ENCODE measurements at regions not wholly inside any gene's neighbourhood (a gene's known extent, or its start where the extent isn't known, plus 50 kb on each side); places are given as distances from the start of the nearest gene placed in this dataset.

- WGBS (ENCODE audit: insufficient coverage) = no CpG with 5 or more reads among the region's 1 CpG
- Histone ChIP-seq H3K4me3 (replicated peaks in 1 of 3; ENCODE audit: low read depth in 2 of 3, low read length in 3 of 3) (no peak overlapping the region), H4K20me1 (ENCODE audit: insufficient read depth, low read length) (no peaks in the 10 kb centered on the region), H3K79me2 (ENCODE audit: insufficient read depth, low read length) (no peaks in the 10 kb centered on the region), H3K4me2 (replicated peaks; ENCODE audit: extremely low read depth, low read length, poor library complexity, severe bottlenecking) (no peak overlapping the region), H3K9ac (ENCODE audit: insufficient read depth, low read length, poor library complexity, severe bottlenecking) (no peak overlapping the region), H3K36me3 (replicated peaks in 1 of 2; ENCODE audit: control insufficient read depth in 1 of 2, insufficient read depth in 2 of 2, low read length in 2 of 2) (no peaks in the 10 kb centered on the region), H3K27ac (ENCODE audit: low read depth in 1 of 2, low read length in 2 of 2) (no peak overlapping the region), H3K9me3 (replicated peaks in 1 of 2; ENCODE audit: control insufficient read depth in 1 of 2, insufficient read depth in 1 of 2, low read length in 2 of 2) (no peaks in the 10 kb centered on the region), H3K4me1 (ENCODE audit: control insufficient read depth in 1 of 2, insufficient read depth in 2 of 2, low read length in 2 of 2) (peaks cover 0 to 7% of the 10 kb centered on the region in 2 donors), H2AFZ (ENCODE audit: insufficient read depth, low read depth, low read length, poor library complexity, severe bottlenecking) (no peak overlapping the region), H3K27me3 (ENCODE audit: control insufficient read depth in 2 of 2, insufficient read depth in 2 of 2, low read length in 2 of 2) (no peaks in the 10 kb centered on the region)
- H3K9me3 Mint-ChIP-seq = no peaks in the 10 kb centered on the region
- no peak for TF ChIP-seq CTCF (IDR thresholded peaks at IDR 0.05)
- DNase-seq = peak in 2 of 3 donors; percentile 1 to 22
- H3K4me1 Mint-ChIP-seq = peaks cover 8% of the 10 kb centered on the region
- peaks cover 0 to 9% (median 0%) of the 10 kb centered on the region in 3 donors for H3K27me3 Mint-ChIP-seq (ENCODE audit: low read depth in 3 of 3)
- H3K27ac Mint-ChIP-seq = peak overlapping the region in 2 of 7 donors; percentile 28 to 56
- intact Hi-C loops (cut with micrococcal nuclease) = no loop called here
- no peaks in the 10 kb centered on the region for H3K36me3 Mint-ChIP-seq
- H3K4me3 Mint-ChIP-seq = no peak overlapping the region
Observed at GRCh38 chrX:120755066-120755846, 120.4 kb downstream of the CT47B1 start.

GRCh38 chrX:120753413-120754251 lies 122.0 kb downstream of the CT47B1 start:
- H3K9me3 Mint-ChIP-seq = no peaks in the 10 kb centered on the region
- Histone ChIP-seq H3K4me2 (replicated peaks; ENCODE audit: extremely low read depth, low read length, poor library complexity, severe bottlenecking) (no peak overlapping the region), H3K9me3 (replicated peaks in 1 of 2; ENCODE audit: control insufficient read depth in 1 of 2, insufficient read depth in 1 of 2, low read length in 2 of 2) (no peaks in the 10 kb centered on the region), H3K9ac (ENCODE audit: insufficient read depth, low read length, poor library complexity, severe bottlenecking) (no peak overlapping the region), H3K4me3 (replicated peaks in 1 of 3; ENCODE audit: low read depth in 2 of 3, low read length in 3 of 3) (no peak overlapping the region), H3K27ac (ENCODE audit: low read depth in 1 of 2, low read length in 2 of 2) (no peak overlapping the region), H3K79me2 (ENCODE audit: insufficient read depth, low read length) (no peaks in the 10 kb centered on the region), H3K36me3 (replicated peaks in 1 of 2; ENCODE audit: control insufficient read depth in 1 of 2, insufficient read depth in 2 of 2, low read length in 2 of 2) (no peaks in the 10 kb centered on the region), H3K27me3 (ENCODE audit: control insufficient read depth in 2 of 2, insufficient read depth in 2 of 2, low read length in 2 of 2) (no peaks in the 10 kb centered on the region), H4K20me1 (ENCODE audit: insufficient read depth, low read length) (no peaks in the 10 kb centered on the region), H2AFZ (ENCODE audit: insufficient read depth, low read depth, low read length, poor library complexity, severe bottlenecking) (no peak overlapping the region), H3K4me1 (ENCODE audit: control insufficient read depth in 1 of 2, insufficient read depth in 2 of 2, low read length in 2 of 2) (peaks cover 0 to 9% of the 10 kb centered on the region in 2 donors)
- no peak for DNase-seq
- intact Hi-C loops (cut with micrococcal nuclease) = no loop called here
- no peak for TF ChIP-seq CTCF (IDR thresholded peaks at IDR 0.05)
- no peak overlapping the region for H3K4me3 Mint-ChIP-seq
- H3K36me3 Mint-ChIP-seq = no peaks in the 10 kb centered on the region
- peaks cover 0 to 6% (median 0%) of the 10 kb centered on the region in 3 donors for H3K27me3 Mint-ChIP-seq (ENCODE audit: low read depth in 3 of 3)
- H3K27ac Mint-ChIP-seq = no peak overlapping the region
- no CpG with 5 or more reads among the region's 10 CpGs for WGBS (ENCODE audit: insufficient coverage)
- peaks cover 14% of the 10 kb centered on the region for H3K4me1 Mint-ChIP-seq

Data from CD14-positive monocyte (primary cell).